Skin epidermis (tissue), 12 donors: ENCODE measurements at regions not wholly inside any gene's neighbourhood (a gene's known extent, or its start where the extent isn't known, plus 50 kb on each side); places are given as distances from the start of the nearest gene placed in this dataset.
"Not testable (repeated sequence)": the region's sequence is repeated elsewhere in the genome, so short reads cannot be mapped to it uniquely, and the experiment has no call there.

Source experiments
- H3K27ac ChIP-seq, 21 experiments: fragments of 200-600 bp; sonication (generic) in 11 of 21; one replicate each; pipeline ENCODE4 v1.5.0; 2020; ENCODE audit warnings: mild to moderate bottlenecking in 3 of 21, inconsistent platforms in 2 of 21, moderate library complexity in 2 of 21
- H3K4me3 ChIP-seq, 7 experiments: fragments of 200-600 bp; sonication (generic) in 2 of 7; one replicate each; pipeline ENCODE4 v1.5.0; 2020; ENCODE audit warnings: inconsistent platforms in 2 of 7, mild to moderate bottlenecking in 2 of 7, moderate library complexity in 1 of 7

DNA sequence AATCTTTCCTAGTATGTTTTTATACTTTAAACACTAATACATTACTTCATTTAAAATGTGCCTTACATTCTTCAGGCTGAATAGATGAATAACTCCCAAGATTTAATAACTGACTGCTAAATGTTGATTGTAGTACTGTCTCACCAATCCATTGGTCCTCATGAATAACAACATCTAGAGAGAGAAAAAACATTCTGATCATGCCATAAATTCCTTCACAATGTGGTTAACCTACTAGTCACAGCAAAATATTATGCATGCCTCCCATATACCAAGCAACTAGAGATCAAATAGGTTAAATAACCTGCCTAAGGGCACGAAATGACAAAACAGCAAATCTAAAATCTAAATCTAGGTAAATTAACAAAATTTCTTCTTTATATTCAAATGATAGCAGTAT lies 66.2 kb downstream of the SYT15 start:
- not testable (repeated sequence) for H3K4me3 ChIP-seq, H3K27ac ChIP-seq

DNA sequence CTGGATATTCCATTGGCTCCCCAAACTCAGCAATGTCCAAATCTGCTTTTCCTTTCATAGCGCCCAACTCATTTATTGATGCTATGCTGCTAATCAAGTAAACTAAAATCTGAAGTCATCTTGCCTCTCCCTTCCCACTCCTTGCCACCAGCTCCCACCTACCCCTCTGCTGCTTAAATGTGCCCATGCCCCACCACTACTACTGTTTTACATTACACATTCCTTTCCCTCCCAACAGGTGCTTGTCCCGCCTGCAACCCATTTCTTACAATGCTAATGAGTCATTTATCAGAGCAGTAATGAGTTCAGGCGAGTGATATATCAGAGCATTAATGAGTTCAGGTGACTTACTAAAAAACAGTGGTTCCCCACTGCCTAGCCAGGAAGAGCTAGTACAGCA lies 67.2 kb downstream of the SYT15 start:
- H3K4me3 ChIP-seq, H3K27ac ChIP-seq: not testable (repeated sequence)

GRCh38 chr10:46650967-46651366 lies 72.0 kb downstream of the SYT15 start:
- H3K27ac ChIP-seq, H3K4me3 ChIP-seq: not testable (repeated sequence)

DNA sequence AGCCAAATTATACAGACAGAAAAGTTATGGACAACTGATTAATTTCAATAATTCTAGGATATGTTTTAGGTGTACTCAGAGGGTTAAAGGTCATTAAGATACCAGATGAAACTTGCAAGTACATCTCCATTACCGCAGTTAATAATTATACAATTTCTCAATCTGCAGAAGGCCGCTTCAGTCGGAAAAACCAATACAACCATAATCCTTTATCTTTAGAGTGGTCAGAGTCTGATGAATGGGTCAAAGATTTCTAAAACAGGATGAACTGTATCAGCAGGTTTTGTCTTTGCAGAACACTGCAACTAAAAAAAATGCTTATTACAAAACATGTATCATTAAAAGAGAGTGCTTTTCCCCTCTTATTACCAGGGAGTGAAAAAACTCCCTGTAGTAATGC lies 78.5 kb downstream of the SYT15 start:
- H3K4me3 ChIP-seq, H3K27ac ChIP-seq: not testable (repeated sequence)

DNA sequence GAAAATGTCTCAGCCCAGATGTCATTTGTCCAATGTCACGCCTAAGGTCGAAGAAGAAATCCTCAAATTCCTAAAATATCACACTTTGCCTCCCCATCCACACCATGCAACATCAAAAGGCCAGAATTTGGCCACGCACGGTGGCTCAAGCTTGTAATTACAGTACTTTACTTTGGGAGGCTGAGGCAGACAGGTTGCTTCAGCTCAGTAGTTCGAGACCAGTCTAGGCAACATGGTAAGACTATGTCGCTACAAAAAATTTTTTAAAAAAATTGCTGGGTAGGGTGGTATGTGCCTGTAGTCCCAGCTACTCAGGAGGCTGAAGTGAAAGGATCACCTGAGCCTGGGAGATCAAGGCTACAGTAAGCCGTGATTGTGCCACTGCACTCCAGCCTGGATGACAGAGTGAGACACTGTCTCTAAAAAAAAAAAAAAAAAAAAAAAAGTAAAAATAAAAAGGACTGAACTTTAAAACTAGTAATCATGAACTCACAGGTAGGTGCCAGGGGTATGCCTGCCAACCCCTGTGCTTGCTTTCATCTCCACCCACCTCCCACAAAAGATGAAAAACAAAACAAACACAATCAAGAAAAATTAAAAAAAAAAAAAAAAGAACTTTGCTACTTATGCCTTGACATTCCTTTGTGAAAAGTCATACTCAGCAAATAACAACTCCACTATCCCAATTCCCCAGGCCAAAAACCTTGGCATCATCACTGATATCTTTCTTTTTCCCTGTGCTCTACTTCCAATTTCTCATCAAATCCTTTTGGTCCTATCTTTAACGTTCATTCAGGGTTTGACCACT lies 81.3 kb downstream of the SYT15 start:
- not testable (repeated sequence) for H3K27ac ChIP-seq, H3K4me3 ChIP-seq

DNA sequence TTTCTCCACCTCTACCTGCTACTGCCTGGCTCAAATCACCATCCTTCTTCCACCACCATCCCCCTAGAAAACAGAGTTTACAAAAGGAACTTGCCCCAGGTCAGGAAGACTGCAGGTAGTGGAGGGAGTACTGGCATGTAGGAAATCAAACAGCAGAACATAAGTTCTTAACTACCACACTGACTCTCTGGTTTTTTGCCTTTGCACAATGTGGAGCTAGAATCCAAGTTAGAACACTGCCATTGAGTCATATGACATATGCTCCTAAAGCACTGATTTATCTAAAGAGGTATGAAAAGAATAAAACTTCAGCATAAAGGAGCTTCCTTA lies 81.9 kb downstream of the SYT15 start:
- not testable (repeated sequence) for H3K4me3 ChIP-seq, H3K27ac ChIP-seq

- H3K4me3 ChIP-seq, H3K27ac ChIP-seq: not testable (repeated sequence)
These were observed 86.6 kb downstream of the SYT15 start for GRCh38 chr10:46665536-46665935.

- not testable (repeated sequence) for H3K4me3 ChIP-seq, H3K27ac ChIP-seq
These were observed 89.5 kb downstream of the SYT15 start for GRCh38 chr10:46668357-46668997.

DNA sequence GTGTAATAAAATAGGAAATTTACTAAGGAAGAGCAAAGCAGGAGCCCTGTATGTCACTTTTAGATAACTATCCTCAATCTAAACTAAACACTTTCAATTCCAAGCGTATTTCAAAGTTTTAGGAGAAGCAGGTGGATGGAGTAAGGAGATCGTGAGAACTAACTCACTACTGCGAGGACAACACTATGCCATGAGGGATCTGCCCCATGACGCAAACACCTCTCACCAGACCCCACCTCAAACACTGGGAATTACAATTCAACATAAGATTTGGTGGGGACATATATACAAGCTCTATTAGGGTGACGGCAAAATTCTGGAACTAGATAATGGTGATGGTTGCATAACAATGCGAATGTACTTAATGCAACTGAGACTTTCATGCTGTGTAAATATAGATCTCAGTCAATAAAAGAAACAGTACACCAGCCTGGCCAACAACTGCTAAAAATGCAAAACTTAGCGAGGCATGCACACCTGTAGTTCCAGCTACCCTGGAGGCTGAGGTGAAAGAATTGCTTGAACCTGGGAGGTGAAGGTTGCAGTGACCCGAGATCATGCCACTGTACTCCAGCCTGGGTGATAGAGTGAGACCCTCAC lies 99.0 kb downstream of the SYT15 start:
- H3K27ac ChIP-seq, H3K4me3 ChIP-seq: not testable (repeated sequence)

GRCh38 chr10:46691397-46691796 lies 112.5 kb downstream of the SYT15 start:
- not testable (repeated sequence) for H3K27ac ChIP-seq, H3K4me3 ChIP-seq

DNA sequence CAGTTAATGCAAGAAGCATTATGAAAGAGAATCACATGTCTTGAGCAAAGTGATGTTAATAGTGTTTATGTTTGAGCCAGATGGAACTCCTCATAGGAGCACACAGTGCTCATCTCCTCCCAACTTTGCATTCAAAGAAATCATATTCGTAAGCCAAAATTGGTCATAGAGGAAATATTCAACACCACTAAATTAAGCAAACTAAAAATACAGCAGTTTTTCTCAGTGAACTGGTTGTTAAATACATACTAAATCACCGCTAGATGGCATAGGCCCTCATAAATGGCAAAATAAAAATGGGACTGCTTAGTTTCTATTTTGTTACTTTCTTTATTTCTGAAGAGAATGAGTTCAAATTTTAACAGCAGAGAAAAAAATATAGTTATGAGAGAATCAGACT lies 114.3 kb downstream of the SYT15 start:
- not testable (repeated sequence) for H3K27ac ChIP-seq, H3K4me3 ChIP-seq

- not testable (repeated sequence) for H3K4me3 ChIP-seq, H3K27ac ChIP-seq
These were observed 138.3 kb downstream of the SYT15 start for GRCh38 chr10:46717264-46717663.

DNA sequence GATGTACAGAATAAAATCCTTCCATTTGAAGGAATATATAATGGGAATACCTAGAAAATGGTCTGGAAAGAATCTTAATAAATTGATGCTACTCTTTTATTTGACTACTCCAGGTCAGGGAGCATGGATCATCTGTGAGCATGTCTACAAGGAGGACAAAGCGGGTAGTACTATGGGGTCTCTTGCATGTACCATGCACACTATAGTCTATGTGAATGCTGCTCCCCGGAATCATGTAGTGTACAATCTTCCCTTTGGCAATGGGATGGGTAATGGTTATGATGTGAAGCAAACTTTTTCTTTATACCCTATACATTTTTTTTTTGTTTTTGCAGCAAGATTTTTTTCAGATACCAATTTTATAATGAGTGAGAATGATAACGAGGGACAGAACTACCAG lies 139.1 kb downstream of the SYT15 start:
- not testable (repeated sequence) for H3K27ac ChIP-seq, H3K4me3 ChIP-seq

GRCh38 chr10:46720386-46720785 lies 141.5 kb downstream of the SYT15 start:
- H3K4me3 ChIP-seq, H3K27ac ChIP-seq: not testable (repeated sequence)

DNA sequence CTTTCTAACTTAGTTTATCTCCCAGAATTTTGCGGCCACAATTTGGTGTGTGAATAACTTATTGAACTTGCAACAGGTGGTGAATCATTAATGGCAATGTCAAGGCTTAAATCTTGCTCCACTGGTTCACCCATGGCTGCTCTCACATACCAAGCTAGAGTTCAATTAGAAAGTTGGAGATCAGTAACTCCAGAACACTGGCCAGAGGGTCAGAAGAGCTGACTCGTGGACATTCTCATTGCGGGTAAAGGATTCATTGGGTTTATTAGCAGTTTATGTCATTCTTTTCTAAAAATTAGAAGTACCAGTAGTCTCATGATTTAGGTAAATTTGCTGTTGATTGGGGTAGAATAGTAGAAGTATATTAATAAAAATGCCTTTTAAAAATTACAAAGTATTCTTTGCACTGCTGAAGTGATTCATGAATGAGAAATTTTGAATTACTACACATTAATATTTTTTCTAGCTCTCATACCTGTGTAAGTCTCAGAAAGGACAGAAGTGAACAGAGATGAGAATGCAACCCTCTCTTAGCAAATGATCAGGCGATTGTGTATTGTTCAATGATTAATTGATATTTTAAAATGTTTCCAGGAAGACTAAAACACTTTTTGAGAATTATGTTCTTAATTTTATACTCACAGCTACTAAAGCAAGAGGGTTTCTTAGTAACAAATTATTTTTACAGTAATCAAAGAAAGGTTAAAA lies 142.0 kb downstream of the SYT15 start:
- not testable (repeated sequence) for H3K27ac ChIP-seq, H3K4me3 ChIP-seq

- H3K4me3 ChIP-seq, H3K27ac ChIP-seq: not testable (repeated sequence)
These were observed 145.3 kb downstream of the SYT15 start for GRCh38 chr10:46724258-46724657.

- not testable (repeated sequence) for H3K4me3 ChIP-seq, H3K27ac ChIP-seq
These were observed 149.4 kb downstream of the SYT15 start for GRCh38 chr10:46728359-46728758.

DNA sequence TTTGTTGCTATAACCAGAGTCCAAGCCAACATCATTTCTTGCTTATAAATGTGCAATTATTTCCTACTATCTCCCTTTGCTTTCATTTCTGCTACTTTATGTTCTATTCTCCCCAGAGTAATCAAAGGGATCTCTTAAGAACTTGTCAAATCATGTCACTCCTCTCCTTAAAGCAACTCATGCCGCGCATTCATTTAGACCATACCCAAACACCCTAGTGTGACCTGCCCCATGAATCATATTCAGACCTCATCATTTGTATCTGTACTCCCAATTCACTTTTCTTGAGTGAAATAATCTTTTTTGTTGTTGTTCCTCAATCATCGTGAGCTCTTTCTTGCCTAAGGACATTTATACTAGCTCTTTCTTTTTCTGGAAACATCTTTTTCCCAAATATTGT lies 151.8 kb downstream of the SYT15 start:
- not testable (repeated sequence) for H3K27ac ChIP-seq, H3K4me3 ChIP-seq

- H3K4me3 ChIP-seq, H3K27ac ChIP-seq: not testable (repeated sequence)
These were observed 154.8 kb downstream of the SYT15 start for GRCh38 chr10:46733635-46734261.

- H3K27ac ChIP-seq, H3K4me3 ChIP-seq: not testable (repeated sequence)
These were observed 155.3 kb downstream of the SYT15 start for GRCh38 chr10:46734262-46734642.
